ENCODE measurements at regions not wholly inside any gene's neighbourhood (a gene's known extent, or its start where the extent isn't known, plus 50 kb on each side); places are given as distances from the start of the nearest gene placed in this dataset.

GRCh38 chr4:117777721-117778120 lies 256.6 kb upstream of the NDST3 start:
- H3K27ac Mint-ChIP-seq, result no peak overlapping the region
- Histone ChIP-seq H4K8ac (replicated peaks; ENCODE audit: insufficient read length, low read depth, low read length) (no peak overlapping the region), H3K27me3 (ENCODE audit: insufficient read depth, low read length) (no peaks in the 10 kb centered on the region), H3K23ac (ENCODE audit: insufficient read length, low read depth, low read length) (no peak overlapping the region), H2BK5ac (ENCODE audit: insufficient read length, low read length) (no peak overlapping the region), H3T11ph (ENCODE audit: low read length) (no peak overlapping the region), H4K5ac (ENCODE audit: insufficient read length, low read depth, low read length) (no peak overlapping the region), H3K23me2 (ENCODE audit: insufficient read length, low read depth, low read length, poor library complexity, severe bottlenecking) (no peaks in the 10 kb centered on the region), H3K4me1 (ENCODE audit: insufficient read depth, low read length) (no peaks in the 10 kb centered on the region), H3K9ac (ENCODE audit: extremely low read depth, insufficient read length, low read length) (no peak overlapping the region), H3K9me3 (ENCODE audit: control insufficient read depth, low read depth, low read length) (no peaks in the 10 kb centered on the region), H3K18ac (ENCODE audit: insufficient read length, low read depth, low read length) (no peak overlapping the region), H2BK15ac (ENCODE audit: low read depth, low read length) (no peak overlapping the region), H3K79me1 (ENCODE audit: insufficient read depth, low read depth, low read length, poor library complexity, severe bottlenecking) (no peaks in the 10 kb centered on the region), H2AFZ (ENCODE audit: low read length) (no peak overlapping the region), H2BK20ac (ENCODE audit: low read depth, low read length, poor library complexity, severe bottlenecking) (no peak overlapping the region), H3K4me2 (ENCODE audit: insufficient read depth, insufficient read length, low read length) (no peak overlapping the region), H2BK12ac (ENCODE audit: insufficient read length, low read depth, low read length) (no peak overlapping the region), H3K56ac (ENCODE audit: insufficient read length, low read depth, low read length) (no peak overlapping the region), H3K27ac (ENCODE audit: insufficient read length, low read depth, low read length) (no peak overlapping the region), H4K20me1 (ENCODE audit: control insufficient read depth, insufficient read depth, insufficient read length) (no peaks in the 10 kb centered on the region), H3K4ac (ENCODE audit: low read depth, low read length) (no peak overlapping the region), H3K79me2 (ENCODE audit: insufficient read depth, low read length) (no peaks in the 10 kb centered on the region), H2BK120ac (ENCODE audit: low read depth, low read length, poor library complexity, severe bottlenecking) (no peak overlapping the region), H3K14ac (ENCODE audit: insufficient read depth, low read length) (no peak overlapping the region), H4K91ac (ENCODE audit: insufficient read length, low read depth, low read length) (no peak overlapping the region), H2AK5ac (ENCODE audit: insufficient read length, low read length) (no peak overlapping the region)
- no peaks in the 10 kb centered on the region for H3K36me3 Mint-ChIP-seq (ENCODE audit: insufficient read depth in 1 of 3, low read depth in 3 of 3)
- H3K4me3 Mint-ChIP-seq, result no peak overlapping the region
- DNase-seq, result no peak
- TF ChIP-seq, protein P1, sequence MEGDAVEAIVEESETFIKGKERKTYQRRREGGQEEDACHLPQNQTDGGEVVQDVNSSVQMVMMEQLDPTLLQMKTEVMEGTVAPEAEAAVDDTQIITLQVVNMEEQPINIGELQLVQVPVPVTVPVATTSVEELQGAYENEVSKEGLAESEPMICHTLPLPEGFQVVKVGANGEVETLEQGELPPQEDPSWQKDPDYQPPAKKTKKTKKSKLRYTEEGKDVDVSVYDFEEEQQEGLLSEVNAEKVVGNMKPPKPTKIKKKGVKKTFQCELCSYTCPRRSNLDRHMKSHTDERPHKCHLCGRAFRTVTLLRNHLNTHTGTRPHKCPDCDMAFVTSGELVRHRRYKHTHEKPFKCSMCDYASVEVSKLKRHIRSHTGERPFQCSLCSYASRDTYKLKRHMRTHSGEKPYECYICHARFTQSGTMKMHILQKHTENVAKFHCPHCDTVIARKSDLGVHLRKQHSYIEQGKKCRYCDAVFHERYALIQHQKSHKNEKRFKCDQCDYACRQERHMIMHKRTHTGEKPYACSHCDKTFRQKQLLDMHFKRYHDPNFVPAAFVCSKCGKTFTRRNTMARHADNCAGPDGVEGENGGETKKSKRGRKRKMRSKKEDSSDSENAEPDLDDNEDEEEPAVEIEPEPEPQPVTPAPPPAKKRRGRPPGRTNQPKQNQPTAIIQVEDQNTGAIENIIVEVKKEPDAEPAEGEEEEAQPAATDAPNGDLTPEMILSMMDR (conservative IDR thresholded peaks at IDR 0.05), result no peak
- no peaks in the 10 kb centered on the region for H3K4me1 Mint-ChIP-seq
- H3K9me3 Mint-ChIP-seq, result no peaks in the 10 kb centered on the region; a peak in 1 of 5 replicates
- no peaks in the 10 kb centered on the region for H3K27me3 Mint-ChIP-seq (ENCODE audit: low read depth)
- WGBS (ENCODE audit: extremely low coverage, insufficient read length, low lambda C conversion rate), result no CpG with 5 or more reads among the region's 1 CpG

Data from H9 (cell line).